Right atrium auricular region (tissue), 2 donors: ENCODE measurements at regions not wholly inside any gene's neighbourhood (a gene's known extent, or its start where the extent isn't known, plus 50 kb on each side); places are given as distances from the start of the nearest gene placed in this dataset.

Experiments
- DNase-seq: peaks from one replicate; pipeline ENCODE4 v3.0.0-alpha.2; 2019; ENCODE audit warnings: low spot score
- H3K27ac ChIP-seq, 2 donors: fragments of 200-600 bp; sonication (generic); 1 replicate in 1 of 2; 2 replicates in 1 of 2; pipeline ENCODE4 v1.5.1; 2016 to 2019
- H3K27me3 ChIP-seq, 2 donors: fragments of 200-600 bp; sonication (generic); one replicate each; pipeline versions ENCODE4 v1.5.1 to v1.6.0; 2017 to 2019
- H3K36me3 ChIP-seq: fragments of 200-600 bp; sonication (generic); one replicate; pipeline ENCODE4 v1.5.1; 2016
- H3K4me1 ChIP-seq, 2 donors: fragments of 200-600 bp; sonication (generic); one replicate each; pipeline versions ENCODE4 v1.5.1 to v1.6.0; 2017 to 2019
- H3K4me3 ChIP-seq, 2 donors: fragments of 200-600 bp; sonication (generic); 1 replicate in 1 of 2; 2 replicates in 1 of 2; pipeline ENCODE4 v1.5.1; 2017 to 2019; ENCODE audit warnings: mild to moderate bottlenecking in 1 of 2, moderate library complexity in 1 of 2
- H3K9me3 ChIP-seq, 2 donors: fragments of 200-600 bp; sonication (generic); one replicate each; pipeline ENCODE4 v1.5.1; 2019
- CTCF ChIP-seq, 2 donors: fragments of 200-600 bp; sonication (generic); IDR thresholded peaks; one replicate each; pipeline ENCODE4 v1.5.1; 2019; ENCODE audit warnings: antibody characterized with exemption in 2 of 2

GRCh38 chr4:140291259-140291658 lies 82.2 kb upstream of the SCOC start:
- TF ChIP-seq CTCF (IDR thresholded peaks at IDR 0.05): no peak
- no peak for DNase-seq
- peaks cover 0 to 3% of the 10 kb centered on the region in 2 donors for H3K4me1 ChIP-seq
- no peak overlapping the region for H3K27ac ChIP-seq
- H3K27me3 ChIP-seq: no peaks in the 10 kb centered on the region
- no peaks in the 10 kb centered on the region for H3K36me3 ChIP-seq
- H3K4me3 ChIP-seq: no peak overlapping the region
- no peaks in the 10 kb centered on the region for H3K9me3 ChIP-seq

GRCh38 chr4:140289486-140289885 lies 84.0 kb upstream of the SCOC start:
- TF ChIP-seq CTCF (IDR thresholded peaks at IDR 0.05): no peak
- Histone ChIP-seq H3K27me3 (no peaks in the 10 kb centered on the region), H3K36me3 (no peaks in the 10 kb centered on the region), H3K27ac (no peak overlapping the region), H3K4me1 (no peaks in the 10 kb centered on the region), H3K4me3 (no peak overlapping the region), H3K9me3 (no peaks in the 10 kb centered on the region)
- no peak for DNase-seq

GRCh38 chr4:140286456-140286855 lies 87.0 kb upstream of the SCOC start:
- Histone ChIP-seq H3K9me3 (no peaks in the 10 kb centered on the region), H3K27ac (no peak overlapping the region), H3K27me3 (no peaks in the 10 kb centered on the region), H3K4me1 (no peaks in the 10 kb centered on the region), H3K36me3 (no peaks in the 10 kb centered on the region), H3K4me3 (no peak overlapping the region)
- no peak for TF ChIP-seq CTCF (IDR thresholded peaks at IDR 0.05)
- no peak for DNase-seq

GRCh38 chr4:140284456-140284855 lies 89.0 kb upstream of the SCOC start:
- no peak for TF ChIP-seq CTCF (IDR thresholded peaks at IDR 0.05)
- no peaks in the 10 kb centered on the region for H3K36me3 ChIP-seq

GRCh38 chr4:140281828-140282552 lies 91.5 kb upstream of the SCOC start:
- Histone ChIP-seq H3K27ac (no peak overlapping the region), H3K36me3 (no peaks in the 10 kb centered on the region), H3K27me3 (no peaks in the 10 kb centered on the region), H3K9me3 (no peaks in the 10 kb centered on the region), H3K4me1 (no peaks in the 10 kb centered on the region), H3K4me3 (no peak overlapping the region)
- TF ChIP-seq CTCF (IDR thresholded peaks at IDR 0.05): no peak
- DNase-seq: no peak

More at GRCh38 chr4:140284456-140284855, 89.0 kb upstream of the SCOC start:
- Histone ChIP-seq H3K4me1 (no peaks in the 10 kb centered on the region), H3K4me3 (no peak overlapping the region), H3K27me3 (no peaks in the 10 kb centered on the region), H3K9me3 (no peaks in the 10 kb centered on the region), H3K27ac (no peak overlapping the region)
- no peak for DNase-seq

- Histone ChIP-seq H3K4me1 (no peaks in the 10 kb centered on the region), H3K9me3 (no peaks in the 10 kb centered on the region), H3K36me3 (no peaks in the 10 kb centered on the region), H3K27ac (no peak overlapping the region), H3K4me3 (no peak overlapping the region), H3K27me3 (no peaks in the 10 kb centered on the region)
- no peak for DNase-seq
- no peak for TF ChIP-seq CTCF (IDR thresholded peaks at IDR 0.05)
Measured at GRCh38 chr4:140277576-140277975, 95.9 kb upstream of the SCOC start.
